HCT116 (cell line): ENCODE measurements at regions not wholly inside any gene's neighbourhood (a gene's known extent, or its start where the extent isn't known, plus 50 kb on each side); places are given as distances from the start of the nearest gene placed in this dataset.

ENCODE experiments used
- ATAC-seq: fragments of 200-7000 bp; cut with Tn5 transposase; 2 replicates; pipeline ENCODE4 v1.9.1; 2020; ENCODE audit warnings: mild to moderate bottlenecking, moderate library complexity
- BruUV-seq: library from RNA; stranded (reverse); fragments of 400-500 nt; replicated peaks from 2 replicates; lab custom pipeline; 2021; lab: Mats Ljungman, UMichigan
- CTCF ChIA-PET: fragments of 300-600 bp; sonication (Branson Sonifier 250); formaldehyde crosslinking; loops from one replicate; lab custom pipeline; 2021; ENCODE audit warnings: antibody characterized with exemption; lab: Charles Lee
- POLR2A ChIA-PET: fragments of 300-600, 350-600 bp; sonication (Branson Sonifier 250); formaldehyde crosslinking; loops from one replicate; lab custom pipeline; 2021; ENCODE audit warnings: antibody characterized with exemption; lab: Charles Lee
- RAD21 ChIA-PET, 2 experiments: fragments of 300-600 bp; sonication (Branson Sonifier 250); formaldehyde crosslinking; loops; one replicate each; lab custom pipeline; 2023; ENCODE audit warnings: low total read pairs in 2 of 2; ENCODE audit not compliant: uncharacterized antibody in 2 of 2, unreplicated experiment in 2 of 2, low non-redundant PET in 1 of 2; lab: Charles Lee
- DNase-seq: peaks from one replicate; pipeline ENCODE4 v3.0.0-alpha.2; 2010; ENCODE audit warnings: low read depth, low spot score
- H2AFZ ChIP-seq: fragments of 200-600 bp; shearing (Covaris generic), sonication (generic); 2 replicates; pipeline ENCODE4 v1.6.1; 2017; ENCODE audit warnings: low read depth, mixed run types, mixed read lengths, antibody characterized with exemption, low read length; ENCODE audit not compliant: poor library complexity, severe bottlenecking
- H3K27ac ChIP-seq: 2 replicates; pipeline ENCODE4 v1.5.1; 2012; ENCODE audit warnings: low read depth, low read length
- H3K27me3 ChIP-seq: fragments of 200-600 bp; sonication (generic); 2 replicates; pipeline ENCODE4 v1.6.1; 2016; ENCODE audit warnings: mixed run types, low read length, mixed read lengths; ENCODE audit not compliant: insufficient read depth
- H3K36me3 ChIP-seq, 2 experiments: fragments of 200-500 bp in 1 of 2; fragments of 200-600 bp in 1 of 2; sonication (Bioruptor generic) in 1 of 2; sonication (generic) in 1 of 2; 2 replicates each; pipeline versions ENCODE4 v1.5.1 to v1.6.1; 2014 to 2016; ENCODE audit warnings: low read length in 2 of 2, inconsistent platforms in 1 of 2, mixed read lengths in 1 of 2, mixed run types in 1 of 2; ENCODE audit not compliant: insufficient read depth in 2 of 2, control insufficient read depth in 1 of 2
- H3K4me1 ChIP-seq, 2 experiments: fragments of 200-600 bp in 1 of 2; sonication (generic) in 1 of 2; 2 replicates each; pipeline versions ENCODE4 v1.5.1 to v1.6.1; 2012 to 2017; ENCODE audit warnings: low read length in 2 of 2, inconsistent platforms in 1 of 2, mild to moderate bottlenecking in 1 of 2, mixed read lengths in 1 of 2, mixed run types in 1 of 2, moderate library complexity in 1 of 2; ENCODE audit not compliant: insufficient read depth in 2 of 2, control insufficient read depth in 1 of 2
- H3K4me2 ChIP-seq: fragments of 200-600 bp; sonication (generic); 2 replicates; pipeline ENCODE4 v1.6.1; 2017; ENCODE audit warnings: mixed run types, low read length, mixed read lengths
- H3K4me3 ChIP-seq, 2 experiments: fragments of 200-600 bp in 1 of 2; sonication (generic) in 1 of 2; replicated peaks in 1 of 2; 2 replicates each; pipeline ENCODE4 v1.5.1; 2011 to 2016; ENCODE audit warnings: low read length in 2 of 2, control low read depth in 1 of 2, low read depth in 1 of 2, mild to moderate bottlenecking in 1 of 2, mixed read lengths in 1 of 2, mixed run types in 1 of 2
- H3K79me2 ChIP-seq: fragments of 200-600 bp; sonication (generic); 2 replicates; pipeline ENCODE4 v1.6.1; 2017; ENCODE audit warnings: mild to moderate bottlenecking, mixed run types, low read length, moderate library complexity, mixed read lengths; ENCODE audit not compliant: insufficient read depth
- H3K9ac ChIP-seq: fragments of 200-600 bp; sonication (generic); 2 replicates; pipeline ENCODE4 v1.6.1; 2016; ENCODE audit warnings: low read length, mixed read lengths
- H3K9me2 ChIP-seq: fragments of 200-600 bp; sonication (generic), shearing (Covaris generic); 2 replicates; pipeline ENCODE4 v1.6.1; 2017; ENCODE audit warnings: mixed run types, mild to moderate bottlenecking, moderate library complexity; ENCODE audit not compliant: insufficient read depth
- H3K9me3 ChIP-seq, 2 experiments: fragments of 200-500 bp in 1 of 2; fragments of 200-600 bp in 1 of 2; sonication (Bioruptor generic) in 1 of 2; sonication (generic) in 1 of 2; 2 replicates each; pipeline ENCODE4 v1.6.1; 2014 to 2017; ENCODE audit warnings: low read length in 2 of 2, mixed read lengths in 2 of 2, inconsistent platforms in 1 of 2, low read depth in 1 of 2, mild to moderate bottlenecking in 1 of 2, mixed run types in 1 of 2, moderate library complexity in 1 of 2; ENCODE audit not compliant: control insufficient read depth in 1 of 2, insufficient read depth in 1 of 2
- H4K20me1 ChIP-seq: fragments of 200-600 bp; sonication (generic), shearing (Covaris generic); 2 replicates; pipeline ENCODE4 v1.6.1; 2017; ENCODE audit warnings: mixed run types, mild to moderate bottlenecking, moderate library complexity; ENCODE audit not compliant: insufficient read depth
- CEBPB ChIP-seq: IDR thresholded peaks from 2 replicates; pipeline ENCODE4 v1.6.1; 2012; ENCODE audit warnings: low read depth
- FOSL1 ChIP-seq: IDR thresholded peaks from 2 replicates; pipeline ENCODE4 v1.6.1; 2012; ENCODE audit warnings: low read depth
- JUND ChIP-seq: IDR thresholded peaks from 2 replicates; pipeline ENCODE4 v1.6.1; 2012
- POLR2A ChIP-seq: IDR thresholded peaks from 2 replicates; pipeline ENCODE4 v1.7.0; 2011; ENCODE audit warnings: borderline replicate concordance; ENCODE audit not compliant: insufficient read depth, insufficient read length; ENCODE audit errors: extremely low read depth
- POLR2AphosphoS5 ChIP-seq: IDR thresholded peaks from 2 replicates; pipeline ENCODE4 v1.6.1; 2011; ENCODE audit warnings: mild to moderate bottlenecking, low read depth, low read length, moderate library complexity
- SP1 ChIP-seq: IDR thresholded peaks from 2 replicates; pipeline ENCODE4 v1.6.1; 2012; ENCODE audit warnings: low read depth
- SRF ChIP-seq: IDR thresholded peaks from 2 replicates; pipeline ENCODE4 v1.6.1; 2012; ENCODE audit warnings: low read depth
- YY1 ChIP-seq: IDR thresholded peaks from 2 replicates; pipeline ENCODE4 v1.6.1; 2011; ENCODE audit warnings: low read length, low read depth, moderate library complexity, mild to moderate bottlenecking; ENCODE audit not compliant: insufficient replicate concordance; ENCODE audit errors: extremely low read depth
- ZFX ChIP-seq: fragments of 450-650 bp; IDR thresholded peaks from 2 replicates; pipeline ENCODE4 v1.6.1; 2017
- ZNF274 ChIP-seq: fragments of 200-500 bp; sonication (Bioruptor generic); IDR thresholded peaks from 2 replicates; pipeline ENCODE4 v1.6.1; 2014; ENCODE audit warnings: mild to moderate bottlenecking, low read depth, low read length, inconsistent platforms
- intact Hi-C: fragments of 100-400 bp; cut with micrococcal nuclease; formaldehyde crosslinking; loops from 2 replicates; pipeline ENCODE4 v1.10.0; 2022
- TF ChIP-seq, protein P1 (sequence below), 3 experiments: fragments of 200-600 bp in 1 of 3; sonication (generic) in 1 of 3; IDR thresholded peaks in 2 of 3; conservative IDR thresholded peaks in 1 of 3; 2 replicates each; pipeline ENCODE4 v1.5.1; 2012 to 2017; ENCODE audit warnings: low read depth in 2 of 3, low read length in 2 of 3, antibody characterized with exemption in 1 of 3, borderline replicate concordance in 1 of 3, control low read depth in 1 of 3, mild to moderate bottlenecking in 1 of 3, mixed read lengths in 1 of 3, mixed run types in 1 of 3, moderate library complexity in 1 of 3; ENCODE audit not compliant: insufficient read depth in 1 of 3
- TF ChIP-seq, protein P2 (sequence below): IDR thresholded peaks from 2 replicates; pipeline ENCODE4 v1.6.1; 2012

- BruUV-seq: no TSS peak
- H3K9me3 ChIP-seq: no peaks in the 10 kb centered on the region
- ATAC-seq (no peak), DNase-seq (no peak)
- no peaks in the 10 kb centered on the region for H4K20me1 ChIP-seq
- TF ChIP-seq, protein P1, sequence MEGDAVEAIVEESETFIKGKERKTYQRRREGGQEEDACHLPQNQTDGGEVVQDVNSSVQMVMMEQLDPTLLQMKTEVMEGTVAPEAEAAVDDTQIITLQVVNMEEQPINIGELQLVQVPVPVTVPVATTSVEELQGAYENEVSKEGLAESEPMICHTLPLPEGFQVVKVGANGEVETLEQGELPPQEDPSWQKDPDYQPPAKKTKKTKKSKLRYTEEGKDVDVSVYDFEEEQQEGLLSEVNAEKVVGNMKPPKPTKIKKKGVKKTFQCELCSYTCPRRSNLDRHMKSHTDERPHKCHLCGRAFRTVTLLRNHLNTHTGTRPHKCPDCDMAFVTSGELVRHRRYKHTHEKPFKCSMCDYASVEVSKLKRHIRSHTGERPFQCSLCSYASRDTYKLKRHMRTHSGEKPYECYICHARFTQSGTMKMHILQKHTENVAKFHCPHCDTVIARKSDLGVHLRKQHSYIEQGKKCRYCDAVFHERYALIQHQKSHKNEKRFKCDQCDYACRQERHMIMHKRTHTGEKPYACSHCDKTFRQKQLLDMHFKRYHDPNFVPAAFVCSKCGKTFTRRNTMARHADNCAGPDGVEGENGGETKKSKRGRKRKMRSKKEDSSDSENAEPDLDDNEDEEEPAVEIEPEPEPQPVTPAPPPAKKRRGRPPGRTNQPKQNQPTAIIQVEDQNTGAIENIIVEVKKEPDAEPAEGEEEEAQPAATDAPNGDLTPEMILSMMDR (IDR thresholded peaks at IDR 0.05 in 2 of 3, conservative IDR thresholded peaks at IDR 0.05 in 1 of 3; ENCODE audit: borderline replicate concordance in 1 of 3, insufficient read depth in 1 of 3, low read depth in 2 of 3, low read length in 2 of 3): no peak
- no peak for TF ChIP-seq POLR2A
- no peak for TF ChIP-seq YY1
- TF ChIP-seq FOSL1: no peak
- no peak for TF ChIP-seq SRF
- no peak for TF ChIP-seq ZNF274
- TF ChIP-seq, protein P2, sequence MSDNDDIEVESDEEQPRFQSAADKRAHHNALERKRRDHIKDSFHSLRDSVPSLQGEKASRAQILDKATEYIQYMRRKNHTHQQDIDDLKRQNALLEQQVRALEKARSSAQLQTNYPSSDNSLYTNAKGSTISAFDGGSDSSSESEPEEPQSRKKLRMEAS: no peak
- no peak for TF ChIP-seq SP1
- TF ChIP-seq JUND: no peak
- H3K9ac ChIP-seq: no peak overlapping the region
- H3K9me2 ChIP-seq: no peaks in the 10 kb centered on the region
- RAD21 ChIA-PET: interaction anchor here in 1 of 2 experiments (0.6 kb wide), 1 partner anchor 1771 kb away, joined by 3 read pairs; no protein-coding TSS in a partner anchor
- intact Hi-C loops: no loop called here
- no peak overlapping the region for H3K27ac ChIP-seq
- CTCF ChIA-PET: no interaction called here
- no peaks in the 10 kb centered on the region for H3K27me3 ChIP-seq
- H3K4me1 ChIP-seq: peaks cover 8 to 34% of the 10 kb centered on the region in 2 experiments; a peak in 3 of 4 replicates
- H3K36me3 ChIP-seq: no peaks in the 10 kb centered on the region
- H3K4me3 ChIP-seq: no peak overlapping the region
- H3K79me2 ChIP-seq: no peaks in the 10 kb centered on the region
- H2AFZ ChIP-seq: no peak overlapping the region
- no peak overlapping the region for H3K4me2 ChIP-seq
- POLR2A ChIA-PET: no interaction called here
Observed at GRCh38 chr2:216574586-216574985, 58.6 kb upstream of the IGFBP2 start.

- ChIA-PET RAD21 (no interaction called here), CTCF (no interaction called here), POLR2A (no interaction called here)
- no peak overlapping the region for H3K27ac ChIP-seq
- intact Hi-C loops: no loop called here
- no peaks in the 10 kb centered on the region for H3K36me3 ChIP-seq
- DNase-seq (no peak), ATAC-seq (no peak)
- H3K79me2 ChIP-seq: no peaks in the 10 kb centered on the region
- no peak overlapping the region for H3K9ac ChIP-seq
- H2AFZ ChIP-seq: no peak overlapping the region
- no peaks in the 10 kb centered on the region for H4K20me1 ChIP-seq
- H3K4me3 ChIP-seq: no peak overlapping the region
- H3K9me3 ChIP-seq: no peaks in the 10 kb centered on the region
- H3K27me3 ChIP-seq: no peaks in the 10 kb centered on the region
- no peak overlapping the region for H3K4me2 ChIP-seq
- BruUV-seq: no TSS peak
- H3K9me2 ChIP-seq: no peaks in the 10 kb centered on the region
- TF ChIP-seq ZFX (no peak), POLR2AphosphoS5 (no peak), CEBPB (no peak), SP1 (no peak)
- peaks cover 8 to 34% of the 10 kb centered on the region in 2 experiments; a peak in 3 of 4 replicates for H3K4me1 ChIP-seq
Observed at GRCh38 chr2:216575465-216575864, 57.8 kb upstream of the IGFBP2 start.
